Ovary (tissue), 7 donors: ENCODE measurements at regions not wholly inside any gene's neighbourhood (a gene's known extent, or its start where the extent isn't known, plus 50 kb on each side); places are given as distances from the start of the nearest gene placed in this dataset.

Source experiments
- DNase-seq, 5 donors: peaks; one replicate each; pipeline ENCODE4 v3.0.0-alpha.2; 2019 to 2020
- H3K27ac ChIP-seq, 2 donors: fragments of 200-600 bp; one replicate each; pipeline versions ENCODE4 v1.5.1 to v1.8.0; 2019 to 2022
- H3K27me3 ChIP-seq: fragments of 200-600 bp; one replicate; pipeline ENCODE4 v1.8.0; 2022
- H3K36me3 ChIP-seq: fragments of 200-600 bp; sonication (generic); one replicate; pipeline ENCODE4 v1.5.1; 2019
- H3K4me1 ChIP-seq: one replicate; pipeline ENCODE4 v1.8.1; 2013; ENCODE audit warnings: mild to moderate bottlenecking, moderate library complexity; ENCODE audit not compliant: insufficient read depth
- H3K4me3 ChIP-seq: fragments of 200-600 bp; sonication (generic); one replicate; pipeline ENCODE4 v1.5.1; 2017
- H3K9me3 ChIP-seq, 2 donors: fragments of 200-600 bp in 1 of 2; sonication (generic) in 1 of 2; one replicate each; pipeline versions ENCODE4 v1.5.1 to v1.8.1; 2013 to 2019; ENCODE audit warnings: mild to moderate bottlenecking in 1 of 2, moderate library complexity in 1 of 2
- EP300 ChIP-seq: sonication (generic); formaldehyde crosslinking; IDR thresholded peaks from one replicate; pipeline ENCODE4 v1.6.1; 2017; ENCODE audit warnings: antibody characterized with exemption
- POLR2A ChIP-seq: fragments of 450-650 bp; IDR thresholded peaks from one replicate; pipeline ENCODE4 v1.6.1; 2017; ENCODE audit warnings: antibody characterized with exemption, mild to moderate bottlenecking, moderate library complexity
- WGBS, 3 donors: extraction: QIAGEN DNeasy Blood & Tissue Kit in 1 of 3; methylation state at CpG; one replicate each; pipeline versions ENCODE4 v1.1.5 to v1.1.7; 2013 to 2017; 5-methylcytosine and 5-hydroxymethylcytosine counted together
- intact Hi-C, 4 donors: fragments of 100-400 bp; cut with DNase I; formaldehyde crosslinking; loops; one replicate each; pipeline versions ENCODE4 v1.11.0 to v1.15.1; 2022 to 2023
- TF ChIP-seq, protein P1 (sequence below), 3 donors: fragments of 450-650 bp in 2 of 3; fragments of 200-600 bp in 1 of 3; IDR thresholded peaks; one replicate each; pipeline versions ENCODE4 v1.5.1 to v1.8.0; 2016 to 2022; ENCODE audit warnings: antibody characterized with exemption in 3 of 3, mild to moderate bottlenecking in 1 of 3
- donor health status: DM: no; HTN: no; CAD: no; lungs with moderate emphysema.
- donor health status: DM: no; HTN: no; CAD: no.
- donor health status: Bipolar disorder and iron deficiency.
- donor health status: DM: no; HTN: no; CAD: no.
- donor health status: DM: yes; HTN: yes; CAD: no.

DNA sequence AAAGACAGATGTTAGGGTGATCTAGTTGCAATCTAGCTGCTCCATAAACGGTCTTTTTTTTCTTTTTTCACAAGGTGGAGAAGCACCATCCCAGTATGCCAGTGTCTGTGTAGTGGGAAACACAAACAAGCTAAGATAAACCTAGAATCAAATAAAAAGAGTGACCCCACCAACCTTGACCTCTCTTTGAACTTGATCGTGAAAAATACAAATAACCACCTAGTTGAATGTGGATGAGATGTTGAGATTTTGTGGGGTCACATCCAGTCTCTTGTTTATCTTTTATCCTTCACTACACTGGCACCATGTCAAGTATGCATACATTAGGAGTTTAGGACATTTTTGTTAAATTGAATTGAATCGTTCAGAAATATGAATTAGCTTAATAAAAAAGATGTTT, 194.6 kb upstream of the EYA4 start:
- H3K27ac ChIP-seq = no peak overlapping the region
- H3K36me3 ChIP-seq = no peaks in the 10 kb centered on the region
- no peaks in the 10 kb centered on the region for H3K4me1 ChIP-seq
- WGBS, 3 donors = 32 to 49% (median 35%) methylated on average over 3 of the region's 3 CpGs
- H3K27me3 ChIP-seq = no peaks in the 10 kb centered on the region
- no peak for DNase-seq
- TF ChIP-seq POLR2A = no peak
- no peak overlapping the region for H3K4me3 ChIP-seq
- intact Hi-C loops = no loop called here
- no peaks in the 10 kb centered on the region for H3K9me3 ChIP-seq

GRCh38 chr6:133047065-133047665, 194.0 kb upstream of the EYA4 start:
- H3K27ac ChIP-seq = no peak overlapping the region
- no peak overlapping the region for H3K4me3 ChIP-seq
- no peaks in the 10 kb centered on the region for H3K4me1 ChIP-seq
- 76 to 81% (median 76%) methylated on average over 5 of the region's 5 CpGs for WGBS, 3 donors
- DNase-seq = no peak
- TF ChIP-seq EP300 (no peak), POLR2A (no peak)
- TF ChIP-seq, protein P1, sequence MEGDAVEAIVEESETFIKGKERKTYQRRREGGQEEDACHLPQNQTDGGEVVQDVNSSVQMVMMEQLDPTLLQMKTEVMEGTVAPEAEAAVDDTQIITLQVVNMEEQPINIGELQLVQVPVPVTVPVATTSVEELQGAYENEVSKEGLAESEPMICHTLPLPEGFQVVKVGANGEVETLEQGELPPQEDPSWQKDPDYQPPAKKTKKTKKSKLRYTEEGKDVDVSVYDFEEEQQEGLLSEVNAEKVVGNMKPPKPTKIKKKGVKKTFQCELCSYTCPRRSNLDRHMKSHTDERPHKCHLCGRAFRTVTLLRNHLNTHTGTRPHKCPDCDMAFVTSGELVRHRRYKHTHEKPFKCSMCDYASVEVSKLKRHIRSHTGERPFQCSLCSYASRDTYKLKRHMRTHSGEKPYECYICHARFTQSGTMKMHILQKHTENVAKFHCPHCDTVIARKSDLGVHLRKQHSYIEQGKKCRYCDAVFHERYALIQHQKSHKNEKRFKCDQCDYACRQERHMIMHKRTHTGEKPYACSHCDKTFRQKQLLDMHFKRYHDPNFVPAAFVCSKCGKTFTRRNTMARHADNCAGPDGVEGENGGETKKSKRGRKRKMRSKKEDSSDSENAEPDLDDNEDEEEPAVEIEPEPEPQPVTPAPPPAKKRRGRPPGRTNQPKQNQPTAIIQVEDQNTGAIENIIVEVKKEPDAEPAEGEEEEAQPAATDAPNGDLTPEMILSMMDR (IDR thresholded peaks at IDR 0.05) = no peak
- H3K36me3 ChIP-seq = no peaks in the 10 kb centered on the region
- intact Hi-C loops = no loop called here
- no peaks in the 10 kb centered on the region for H3K9me3 ChIP-seq
- no peaks in the 10 kb centered on the region for H3K27me3 ChIP-seq

DNA sequence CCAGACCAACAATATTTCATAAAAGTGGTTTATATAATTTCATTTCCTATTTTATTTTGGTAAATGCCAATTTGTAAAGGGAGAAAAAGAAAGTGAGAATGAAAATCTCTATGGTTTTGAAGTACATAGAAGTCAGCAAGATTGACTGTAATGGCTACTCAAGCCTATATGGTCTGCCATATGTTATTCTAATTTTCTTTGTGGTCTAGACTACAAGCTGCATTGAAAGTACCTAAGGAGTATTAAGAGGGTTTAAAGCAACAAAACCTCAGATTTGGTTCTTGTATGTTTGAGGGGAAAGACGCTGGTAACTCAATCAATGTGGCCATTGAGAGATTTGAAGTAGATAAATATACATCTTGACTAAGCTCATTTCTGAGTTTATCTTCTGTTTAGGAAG, 193.5 kb upstream of the EYA4 start:
- Histone ChIP-seq H3K36me3 (no peaks in the 10 kb centered on the region), H3K4me3 (no peak overlapping the region), H3K4me1 (no peaks in the 10 kb centered on the region), H3K27ac (no peak overlapping the region), H3K27me3 (no peaks in the 10 kb centered on the region), H3K9me3 (no peaks in the 10 kb centered on the region)
- TF ChIP-seq, protein P1 (IDR thresholded peaks at IDR 0.05) = no peak
- TF ChIP-seq EP300 (no peak), POLR2A (no peak)
- no peak for DNase-seq
- 83 to 95% (median 90%) methylated on average over 1 of the region's 1 CpG for WGBS, 3 donors
- intact Hi-C loops = no loop called here

GRCh38 chr6:133051240-133051639, 189.9 kb upstream of the EYA4 start:
- DNase-seq = no peak
- TF ChIP-seq EP300 (no peak), POLR2A (no peak)
- TF ChIP-seq, protein P1 (IDR thresholded peaks at IDR 0.05) = no peak
- Histone ChIP-seq H3K27ac (no peak overlapping the region), H3K36me3 (no peaks in the 10 kb centered on the region), H3K4me1 (no peaks in the 10 kb centered on the region), H3K27me3 (no peaks in the 10 kb centered on the region), H3K4me3 (no peak overlapping the region), H3K9me3 (no peaks in the 10 kb centered on the region)
- intact Hi-C loops = no loop called here
- WGBS, 3 donors = 74 to 82% (median 77%) methylated on average over 6 of the region's 6 CpGs

DNA sequence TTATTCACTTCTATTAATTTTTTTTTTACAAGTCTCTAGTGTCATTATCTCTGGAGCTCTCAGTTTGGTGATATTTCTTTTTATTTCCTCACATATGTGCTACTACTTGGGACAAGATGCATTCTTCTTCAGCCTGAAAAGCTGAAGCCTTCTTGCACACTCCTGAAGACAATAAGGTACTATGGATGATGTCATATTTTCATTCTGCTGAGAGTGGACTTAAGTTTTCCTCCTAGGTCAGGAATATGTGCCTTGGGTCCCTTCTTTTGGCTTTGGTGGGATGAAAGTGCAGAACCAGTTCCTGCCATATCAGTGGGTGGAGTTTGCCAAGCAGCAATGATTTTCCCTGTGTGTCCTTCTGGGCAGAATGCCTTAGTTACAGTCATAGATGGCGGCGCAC, 188.7 kb upstream of the EYA4 start:
- WGBS, 3 donors = 92 to 98% (median 96%) methylated on average over 2 of the region's 2 CpGs
- intact Hi-C loops = no loop called here
- no peaks in the 10 kb centered on the region for H3K4me1 ChIP-seq

More for the DNA sequence above, 188.7 kb upstream of the EYA4 start:
- Histone ChIP-seq H3K27ac (no peak overlapping the region), H3K36me3 (no peaks in the 10 kb centered on the region), H3K9me3 (no peaks in the 10 kb centered on the region), H3K27me3 (no peaks in the 10 kb centered on the region), H3K4me3 (no peak overlapping the region)
- no peak for DNase-seq
- no peak for TF ChIP-seq POLR2A
- TF ChIP-seq EP300 = no peak
- TF ChIP-seq, protein P1 (IDR thresholded peaks at IDR 0.05) = no peak
